Right ventricle myocardium superior (tissue), 1 donor: ENCODE measurements at regions not wholly inside any gene's neighbourhood (a gene's known extent, or its start where the extent isn't known, plus 50 kb on each side); places are given as distances from the start of the nearest gene placed in this dataset.

Experiments
- ATAC-seq: fragments of 200-7000 bp; cut with Tn5 transposase; one replicate; pipeline ENCODE4 v1.9.1; 2020; ENCODE audit warnings: mild to moderate bottlenecking; ENCODE audit not compliant: poor library complexity
- DNase-seq: peaks from one replicate; pipeline ENCODE4 v3.0.0-alpha.2; 2020
- intact Hi-C: fragments of 100-400 bp; cut with DNase I; formaldehyde crosslinking; loops from one replicate; pipeline ENCODE4 v1.11.2; 2022
- donor health status: DM: no; HTN: yes; CAD: no; lungs with severe emphysema.

- intact Hi-C loops = no loop called here
- no peak for ATAC-seq
These were observed 285.5 kb downstream of the UQCRFS1 start for GRCh38 chr19:28927456-28927855.

DNA sequence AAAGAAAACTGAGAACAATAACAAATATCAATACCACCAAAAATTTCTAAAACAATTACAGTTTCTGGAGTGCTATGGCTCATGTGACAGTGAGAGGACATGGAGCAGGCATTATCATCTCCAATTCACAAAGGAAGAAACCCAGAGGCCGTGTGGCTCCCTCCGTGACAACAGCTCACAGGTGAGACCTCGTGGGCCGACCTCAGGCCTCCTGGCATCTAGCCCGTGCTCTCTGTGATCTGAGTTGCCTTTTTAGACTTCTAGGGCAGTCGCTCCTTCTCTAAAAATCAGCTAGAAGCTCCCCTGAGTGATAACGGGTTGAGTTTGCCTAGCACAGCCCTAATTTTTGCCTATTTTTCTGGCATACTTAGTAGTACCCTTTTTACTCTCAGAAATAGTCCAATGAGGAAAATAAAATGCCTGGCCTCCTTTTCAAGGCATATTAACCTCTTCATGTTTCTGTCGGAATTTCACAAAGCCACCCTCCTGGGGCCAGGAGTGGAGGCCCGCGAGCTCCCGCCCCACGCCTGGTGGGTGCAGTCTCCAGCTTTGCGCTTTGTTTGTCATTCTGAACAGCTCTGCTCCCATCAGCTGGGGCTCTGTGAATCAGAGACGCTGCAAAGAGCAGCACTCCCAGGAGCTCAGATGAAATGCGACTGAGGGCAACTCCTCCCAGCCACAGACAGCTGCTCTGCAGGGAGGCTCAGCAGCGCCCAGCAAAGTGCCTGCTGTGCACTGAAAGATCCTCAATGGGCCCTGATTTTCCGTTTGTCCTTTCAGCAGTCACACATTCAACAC lies 292.5 kb downstream of the UQCRFS1 start:
- no peak for DNase-seq
- no peak for ATAC-seq
- intact Hi-C loops = no loop called here

More at GRCh38 chr19:28927456-28927855, 285.5 kb downstream of the UQCRFS1 start:
- DNase-seq = no peak

GRCh38 chr19:28917621-28918020 lies 295.3 kb downstream of the UQCRFS1 start:
- DNase-seq (no peak), ATAC-seq (no peak)
- intact Hi-C loops = no loop called here

DNA sequence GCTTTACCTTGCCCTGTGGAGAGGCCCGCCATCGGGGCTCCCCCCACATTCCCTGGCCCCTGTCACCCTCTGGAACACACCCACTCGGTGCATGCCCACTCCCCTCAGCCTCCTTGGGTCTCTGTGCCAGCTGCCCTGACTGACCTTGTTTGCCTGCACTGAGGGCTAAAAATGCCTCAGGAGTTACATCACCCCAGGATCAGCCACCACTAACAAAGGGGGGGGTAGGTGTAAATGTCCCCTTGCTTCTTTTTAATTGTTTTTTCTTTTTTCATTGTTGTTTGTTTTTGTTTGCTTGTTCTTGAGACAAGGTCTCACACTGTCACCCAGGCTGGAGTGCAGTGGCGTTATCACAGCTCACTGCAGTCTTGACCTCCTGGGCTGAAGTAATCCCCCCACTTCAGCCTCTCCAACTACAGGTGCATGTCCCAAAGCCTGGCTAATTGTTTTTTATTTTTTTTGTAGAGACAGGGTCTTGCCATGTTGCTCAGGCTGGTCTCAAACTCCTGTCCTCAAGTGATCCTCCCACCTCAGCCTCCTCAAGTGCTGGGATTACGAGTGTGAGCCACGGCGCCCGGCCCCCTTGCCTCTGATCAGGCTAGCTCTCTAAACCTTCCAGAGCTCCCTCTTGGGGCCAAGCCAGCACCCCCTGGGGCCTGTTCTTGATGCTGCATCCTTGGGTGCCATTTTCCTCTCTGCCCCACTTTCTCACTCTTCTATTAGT lies 297.1 kb downstream of the UQCRFS1 start:
- ATAC-seq (peak; percentile 73), DNase-seq (no peak)
- intact Hi-C loops = no loop called here

DNA sequence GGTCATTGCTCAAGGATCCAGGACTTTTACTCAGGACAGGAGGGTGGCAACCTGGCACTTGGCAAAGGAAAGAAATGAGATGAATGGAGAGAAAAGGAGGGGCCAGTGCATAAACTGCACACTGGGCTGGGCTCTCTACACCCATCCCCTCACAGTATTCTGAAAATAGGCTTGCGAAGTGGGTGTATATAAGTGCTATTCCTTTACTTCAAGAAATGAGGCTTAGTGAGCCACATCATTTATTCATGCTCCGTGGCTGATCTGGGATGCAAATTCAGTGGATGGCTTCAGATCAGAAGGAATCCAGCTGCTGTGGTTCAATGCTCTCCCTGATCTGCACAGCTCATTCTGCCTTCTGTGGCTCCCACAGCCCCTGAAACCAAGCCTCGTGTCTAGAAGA lies 297.7 kb downstream of the UQCRFS1 start:
- intact Hi-C loops = no loop called here
- no peak for ATAC-seq
- DNase-seq = no peak

DNA sequence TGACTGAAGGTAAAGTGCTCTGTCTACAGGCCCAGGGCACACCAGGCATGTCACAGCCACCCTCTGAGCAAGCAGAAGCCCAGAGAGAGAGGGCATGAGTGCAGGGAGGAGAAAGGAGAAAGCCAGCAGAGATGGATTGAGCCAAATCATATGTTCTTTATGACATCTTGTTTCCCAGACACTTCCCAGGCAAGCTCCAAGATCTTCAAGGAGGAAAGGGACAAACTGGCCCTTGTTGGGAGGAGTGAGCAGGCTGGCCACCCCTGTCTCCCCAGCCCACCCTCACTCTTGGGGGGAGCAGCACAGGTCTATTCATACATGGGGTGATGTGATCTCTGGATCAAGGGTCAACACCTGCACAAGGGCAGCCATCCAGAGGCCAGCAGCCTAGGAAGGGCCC lies 298.8 kb downstream of the UQCRFS1 start:
- intact Hi-C loops = no loop called here
- ATAC-seq = no peak
- no peak for DNase-seq

GRCh38 chr19:28913626-28914025 lies 299.3 kb downstream of the UQCRFS1 start:
- intact Hi-C loops = no loop called here
- DNase-seq (no peak), ATAC-seq (no peak)

DNA sequence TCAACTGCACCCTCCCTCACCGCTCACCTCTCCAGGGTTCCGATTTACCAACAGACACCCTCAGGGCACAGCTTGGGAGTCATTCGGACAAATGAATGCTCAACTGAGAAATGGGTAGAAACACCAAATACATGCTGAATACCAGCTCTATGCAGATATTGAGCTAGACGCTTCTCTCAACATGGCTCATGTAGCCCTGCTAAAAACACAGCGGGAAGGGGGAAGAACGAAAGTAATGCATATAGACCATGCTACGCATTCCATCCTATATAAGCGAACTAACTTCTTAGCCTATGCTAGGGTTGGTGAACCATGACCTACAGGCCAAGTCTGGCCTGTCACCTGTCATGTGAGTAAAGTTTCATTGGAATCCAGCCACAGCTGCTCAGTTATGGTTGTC lies 304.0 kb downstream of the UQCRFS1 start:
- ATAC-seq (no peak), DNase-seq (no peak)
- intact Hi-C loops = no loop called here

- DNase-seq (no peak), ATAC-seq (no peak)
- intact Hi-C loops = no loop called here
These were observed 305.4 kb downstream of the UQCRFS1 start for GRCh38 chr19:28907534-28907933.

DNA sequence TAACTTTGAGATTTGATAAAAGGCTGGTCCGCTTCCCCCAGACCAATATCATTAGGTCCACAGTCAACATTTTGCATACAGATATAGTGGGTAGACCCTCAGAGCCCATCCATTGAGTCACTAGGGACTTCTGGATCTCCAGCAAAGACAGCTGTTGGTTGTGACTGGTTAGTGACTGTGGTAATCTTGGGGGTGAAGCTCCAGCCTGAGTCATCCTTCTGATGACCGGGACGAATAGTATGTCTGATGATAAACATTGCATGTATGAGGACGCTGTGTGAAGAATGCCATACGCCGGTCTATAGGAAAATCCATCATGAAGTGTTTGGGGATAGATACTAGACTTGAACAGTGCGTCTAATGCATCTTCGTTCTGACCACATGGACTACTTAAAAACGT lies 307.0 kb downstream of the UQCRFS1 start:
- ATAC-seq (no peak), DNase-seq (no peak)
- intact Hi-C loops = no loop called here

DNA sequence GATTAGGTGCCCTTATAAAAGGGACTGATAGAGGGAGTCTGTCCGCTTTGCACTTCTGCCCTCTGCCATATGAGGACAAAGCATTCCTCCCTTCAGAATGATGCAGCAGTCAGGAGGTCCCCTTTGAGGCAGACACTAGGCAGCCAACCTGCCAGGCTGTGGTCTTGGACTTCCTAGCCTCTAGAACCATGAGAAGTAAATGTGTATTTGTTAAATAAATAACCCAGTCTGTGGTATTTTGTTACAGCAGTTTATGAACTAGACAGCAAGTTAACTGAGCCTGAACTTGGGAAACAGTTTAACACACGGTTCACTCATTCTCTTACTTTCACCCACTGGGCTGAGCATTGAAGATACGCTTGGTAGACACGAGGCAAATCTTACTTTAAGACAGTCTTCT lies 313.2 kb downstream of the UQCRFS1 start:
- no peak for ATAC-seq
- intact Hi-C loops = no loop called here

GRCh38 chr19:28898249-28898648 lies 314.7 kb downstream of the UQCRFS1 start:
- intact Hi-C loops = no loop called here
- ATAC-seq (peak; percentile 45), DNase-seq (no peak)

More for the DNA sequence above, 313.2 kb downstream of the UQCRFS1 start:
- DNase-seq = no peak

DNA sequence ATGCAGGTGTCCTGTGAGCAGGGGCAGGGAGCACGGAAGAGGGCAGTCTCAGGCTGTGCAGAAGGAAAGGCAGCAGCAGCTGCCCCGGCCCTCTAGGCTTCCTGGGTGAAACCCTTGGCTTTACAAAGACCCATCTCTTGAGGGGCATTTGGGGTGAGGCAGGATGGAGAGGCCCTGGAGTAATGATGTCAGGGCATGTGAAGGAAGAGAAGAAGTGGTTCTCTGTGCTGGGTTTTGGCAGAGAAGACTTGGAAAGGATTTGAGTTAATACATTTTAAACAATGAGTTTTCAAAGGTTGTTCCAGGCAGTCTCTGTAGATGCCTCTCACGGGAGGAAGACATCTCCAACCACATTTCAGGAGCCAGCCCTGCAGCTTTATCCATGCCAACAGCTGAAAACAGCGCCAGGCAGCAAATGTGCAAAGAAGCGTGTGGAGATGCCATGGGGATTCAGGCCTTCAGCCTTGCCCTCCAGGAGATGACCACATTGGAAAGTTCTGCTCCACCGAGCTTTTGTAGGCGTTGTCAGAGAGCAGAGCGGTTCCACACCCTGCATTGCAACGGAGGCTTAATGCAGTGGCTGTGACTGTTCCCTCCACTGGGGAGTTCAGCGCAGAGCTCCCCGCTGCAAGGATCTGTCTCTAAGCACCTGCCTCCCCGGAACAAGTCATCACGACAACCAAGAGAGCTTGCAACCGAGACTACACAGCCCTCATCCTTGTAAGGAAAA lies 322.8 kb downstream of the UQCRFS1 start:
- intact Hi-C loops = no loop called here
- DNase-seq (no peak), ATAC-seq (no peak)

DNA sequence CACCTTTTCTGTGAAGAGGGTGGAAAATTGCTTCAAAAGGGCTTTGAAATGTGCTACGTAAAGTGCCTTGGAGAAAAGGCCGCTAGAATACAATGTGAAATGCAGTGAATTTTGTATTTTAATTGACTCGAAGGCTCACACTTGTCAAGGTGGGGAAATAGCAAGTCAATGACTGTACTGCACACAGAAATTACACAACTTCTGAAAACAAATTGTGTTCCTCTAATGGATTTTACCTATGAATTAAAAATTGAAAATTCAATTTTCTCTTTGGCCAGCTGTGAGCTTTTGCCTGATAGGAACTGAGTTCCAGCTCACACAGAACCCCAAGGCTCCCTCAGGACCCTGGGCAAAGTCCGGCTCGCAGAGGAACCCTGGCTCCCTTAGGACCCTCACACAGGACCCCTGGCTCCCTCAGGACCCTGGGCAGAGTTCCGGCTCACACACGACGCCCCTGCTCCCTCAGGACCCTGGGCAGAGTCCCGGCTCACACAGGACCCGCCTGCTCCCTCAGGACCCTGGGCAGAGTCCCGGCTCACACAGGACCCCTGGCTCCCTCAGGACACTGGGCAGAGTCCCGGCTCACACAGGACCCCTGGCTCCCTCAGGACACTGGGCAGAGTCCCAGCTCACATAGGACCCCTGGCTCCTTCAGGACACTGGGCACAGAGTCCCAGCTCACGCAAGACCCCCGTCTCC lies 324.9 kb downstream of the UQCRFS1 start:
- DNase-seq = no peak
- no peak for ATAC-seq

DNA sequence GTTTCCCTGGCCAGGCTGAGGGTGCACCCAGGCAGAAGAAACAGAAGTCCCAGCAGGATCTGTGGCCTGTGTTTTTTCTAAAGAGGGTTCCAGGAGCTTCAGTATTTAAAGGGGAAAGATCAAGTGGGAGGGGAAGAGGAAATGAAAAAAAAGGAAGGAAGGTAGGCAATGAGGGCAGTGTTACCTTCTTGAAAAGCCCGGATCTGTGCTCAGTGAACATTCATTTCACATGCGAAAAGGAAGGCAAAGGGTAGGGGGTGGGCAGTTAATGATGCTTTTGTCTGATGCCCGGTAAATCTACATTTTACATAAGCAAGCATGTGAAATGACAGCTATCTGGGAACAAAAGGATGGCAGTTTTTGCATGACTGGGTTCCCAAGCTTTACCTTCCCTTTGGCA lies 326.2 kb downstream of the UQCRFS1 start:
- DNase-seq (no peak), ATAC-seq (no peak)
- intact Hi-C loops = no loop called here

More for the DNA sequence above, 324.9 kb downstream of the UQCRFS1 start:
- intact Hi-C loops = no loop called here

DNA sequence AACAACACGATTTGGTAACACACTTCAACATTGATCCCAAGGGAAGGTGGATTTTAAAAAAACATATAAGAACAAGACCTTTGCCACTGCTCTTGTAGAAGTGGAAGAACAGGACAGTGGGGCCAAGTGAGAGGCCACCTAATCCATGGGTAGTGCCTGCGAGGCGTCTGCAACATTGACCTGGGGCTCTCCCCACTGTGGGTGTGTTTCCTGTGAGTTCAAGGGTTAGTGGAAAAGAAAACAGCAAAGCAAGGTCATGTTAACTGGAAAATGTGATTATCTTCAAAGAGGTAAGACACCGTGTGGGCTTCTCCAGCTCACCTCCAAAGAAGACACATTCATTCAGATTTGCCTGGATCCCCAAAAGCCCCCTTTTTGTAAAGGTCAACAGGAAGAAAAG lies 327.0 kb downstream of the UQCRFS1 start:
- no peak for ATAC-seq
- no peak for DNase-seq
- intact Hi-C loops = no loop called here

DNA sequence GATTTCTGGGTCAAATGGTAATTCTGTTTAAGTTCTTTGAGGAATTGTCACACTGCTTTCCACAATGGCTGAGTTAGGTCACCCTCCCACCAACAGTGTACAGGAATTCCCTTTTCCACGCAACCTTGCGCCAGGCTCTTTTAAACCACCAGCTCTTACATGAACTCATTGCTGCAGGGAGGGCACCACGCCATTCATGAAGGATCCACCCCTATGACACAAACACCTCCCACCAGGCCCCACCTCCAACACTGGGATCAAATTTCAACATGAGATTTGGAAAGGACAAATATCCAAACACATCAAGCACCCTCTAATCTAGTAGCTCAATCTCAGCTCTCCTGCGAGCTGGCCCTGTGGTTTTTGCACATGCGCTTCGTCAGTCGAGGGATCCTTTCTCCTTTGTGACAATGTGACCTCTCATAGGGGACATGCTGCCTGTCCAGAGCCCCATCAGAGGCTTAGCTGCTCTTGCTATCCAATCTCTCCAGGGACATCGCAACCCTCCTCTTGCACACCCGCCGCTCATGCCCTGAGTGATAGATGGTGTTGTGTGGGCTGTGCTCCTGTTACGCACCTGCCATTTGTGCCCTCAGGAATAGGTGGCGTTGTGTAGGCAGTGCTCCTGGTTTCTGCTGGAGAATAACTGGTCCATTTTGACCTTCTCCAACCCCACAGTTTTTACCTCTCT lies 328.0 kb downstream of the UQCRFS1 start:
- intact Hi-C loops = no loop called here
- DNase-seq (peak; percentile 49), ATAC-seq (peak; percentile 61)

DNA sequence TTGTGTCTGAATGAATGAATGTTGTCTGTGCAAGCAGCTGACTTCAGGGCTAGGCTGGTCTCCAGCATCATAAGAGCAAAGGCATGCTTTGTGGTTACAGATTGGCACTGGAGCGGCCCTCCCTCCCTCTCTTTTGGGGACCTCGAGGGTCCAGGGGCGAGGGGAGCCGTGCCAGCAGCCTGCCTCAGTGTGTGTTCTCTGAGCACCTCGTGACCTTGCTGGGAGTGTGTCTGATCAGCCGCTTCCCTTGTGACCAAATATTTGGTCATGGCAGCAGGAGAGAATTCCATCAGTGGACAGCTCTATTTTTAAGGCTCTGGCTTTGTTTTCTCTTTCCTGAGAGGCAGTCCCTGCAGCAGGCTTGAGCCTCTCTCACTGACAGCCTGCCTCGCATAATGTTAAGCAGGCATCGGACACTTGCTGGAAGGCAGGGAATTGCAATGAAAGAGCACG lies 329.7 kb downstream of the UQCRFS1 start:
- DNase-seq = peak; percentile 63
- intact Hi-C loops = no loop called here
- ATAC-seq = peak; percentile 85
